ENCODE measurements at regions not wholly inside any gene's neighbourhood (a gene's known extent, or its start where the extent isn't known, plus 50 kb on each side); places are given as distances from the start of the nearest gene placed in this dataset.

DNA sequence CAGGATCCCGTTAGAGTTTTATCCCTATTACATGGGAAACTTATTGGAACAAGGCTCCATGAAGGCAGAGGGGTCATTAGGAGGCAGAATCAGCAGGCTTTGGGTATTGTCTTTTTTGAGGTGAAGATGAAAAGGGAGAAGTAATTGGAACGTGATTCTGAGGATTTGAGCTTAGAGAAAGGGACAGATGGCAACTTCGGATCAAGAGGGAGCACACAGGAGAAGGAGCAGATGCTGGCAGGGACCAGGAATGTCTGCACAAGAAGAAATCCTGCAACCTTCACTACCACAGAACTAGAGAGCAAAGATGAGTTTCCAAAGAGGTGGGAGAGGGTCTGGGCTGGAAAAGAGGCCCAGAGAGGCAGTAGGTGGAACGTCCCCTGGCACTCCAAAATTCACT is 202.8 kb downstream of the RRAGC start:
- no peaks in the 10 kb centered on the region for H4K20me1 ChIP-seq (ENCODE audit: insufficient read depth, low read length)
- no peaks in the 10 kb centered on the region for H3K36me3 ChIP-seq (ENCODE audit: insufficient read depth, low read length)
- no peak for DNase-seq (ENCODE audit: low spot score)
- no peak overlapping the region for H2AFZ ChIP-seq (ENCODE audit: low read length)
- BruUV-seq (replicated peaks): no TSS peak
- POLR2A ChIA-PET: interaction anchor here (0.7 kb wide), 1 partner anchor 95 kb away, joined by 3 read pairs; no protein-coding TSS in a partner anchor
- no peaks in the 10 kb centered on the region for H3K9me3 ChIP-seq (ENCODE audit: low read length)
- no peak overlapping the region for H3K27ac ChIP-seq (ENCODE audit: low read depth, low read length, poor library complexity, severe bottlenecking)
- H3K9me2 ChIP-seq (ENCODE audit: insufficient read depth, low read length): no peaks in the 10 kb centered on the region
- intact Hi-C loops (cut with micrococcal nuclease; ENCODE audit: unreplicated experiment): no loop called here
- H3K4me2 ChIP-seq (ENCODE audit: low read length): no peak overlapping the region
- no peaks in the 10 kb centered on the region for H3K4me1 ChIP-seq (ENCODE audit: insufficient read depth, low read length, poor library complexity, severe bottlenecking)
- CTCF ChIA-PET (ENCODE audit: unreplicated experiment): no interaction called here
- TF ChIP-seq EZH2phosphoT487 (IDR thresholded peaks at IDR 0.05; ENCODE audit: borderline replicate concordance, low read depth, low read length) (no peak), CTCF (conservative IDR thresholded peaks at IDR 0.05; ENCODE audit: low read length) (no peak)
- no peaks in the 10 kb centered on the region for H3K79me2 ChIP-seq (ENCODE audit: insufficient read depth, low read depth, low read length)
- no peak overlapping the region for H3K4me3 ChIP-seq (ENCODE audit: low read depth, low read length, poor library complexity, severe bottlenecking)

- Histone ChIP-seq H3K79me2 (ENCODE audit: insufficient read depth, low read depth, low read length) (no peaks in the 10 kb centered on the region), H3K4me3 (ENCODE audit: low read depth, low read length, poor library complexity, severe bottlenecking) (no peak overlapping the region), H3K4me2 (ENCODE audit: low read length) (no peak overlapping the region), H3K4me1 (ENCODE audit: insufficient read depth, low read length, poor library complexity, severe bottlenecking) (no peaks in the 10 kb centered on the region), H3K36me3 (ENCODE audit: insufficient read depth, low read length) (no peaks in the 10 kb centered on the region), H4K20me1 (ENCODE audit: insufficient read depth, low read length) (no peaks in the 10 kb centered on the region), H3K9me2 (ENCODE audit: insufficient read depth, low read length) (no peaks in the 10 kb centered on the region), H2AFZ (ENCODE audit: low read length) (no peak overlapping the region), H3K9me3 (ENCODE audit: low read length) (no peaks in the 10 kb centered on the region), H3K27ac (ENCODE audit: low read depth, low read length, poor library complexity, severe bottlenecking) (no peak overlapping the region)
- TF ChIP-seq CTCF (conservative IDR thresholded peaks at IDR 0.05; ENCODE audit: low read length) (no peak), EZH2phosphoT487 (IDR thresholded peaks at IDR 0.05; ENCODE audit: borderline replicate concordance, low read depth, low read length) (no peak)
- no TSS peak for BruUV-seq (replicated peaks)
- CTCF ChIA-PET (ENCODE audit: unreplicated experiment): no interaction called here
- intact Hi-C loops (cut with micrococcal nuclease; ENCODE audit: unreplicated experiment): no loop called here
- POLR2A ChIA-PET: no interaction called here
- DNase-seq (ENCODE audit: low spot score): no peak
Observed at GRCh38 chr1:38652217-38652616, 207.4 kb downstream of the RRAGC start.

- no peaks in the 10 kb centered on the region for H3K36me3 ChIP-seq (ENCODE audit: insufficient read depth, low read length)
- H3K9me2 ChIP-seq (ENCODE audit: insufficient read depth, low read length): no peaks in the 10 kb centered on the region
- TF ChIP-seq EZH2phosphoT487 (IDR thresholded peaks at IDR 0.05; ENCODE audit: borderline replicate concordance, low read depth, low read length): no peak
- TF ChIP-seq CTCF (conservative IDR thresholded peaks at IDR 0.05; ENCODE audit: low read length): no peak
- intact Hi-C loops (cut with micrococcal nuclease; ENCODE audit: unreplicated experiment): no loop called here
- H3K4me2 ChIP-seq (ENCODE audit: low read length): no peak overlapping the region
- no peaks in the 10 kb centered on the region for H3K79me2 ChIP-seq (ENCODE audit: insufficient read depth, low read depth, low read length)
- no peaks in the 10 kb centered on the region for H3K9me3 ChIP-seq (ENCODE audit: low read length)
- H3K4me1 ChIP-seq (ENCODE audit: insufficient read depth, low read length, poor library complexity, severe bottlenecking): no peaks in the 10 kb centered on the region
- no peak overlapping the region for H3K4me3 ChIP-seq (ENCODE audit: low read depth, low read length, poor library complexity, severe bottlenecking)
- no peak overlapping the region for H3K27ac ChIP-seq (ENCODE audit: low read depth, low read length, poor library complexity, severe bottlenecking)
- no peak for DNase-seq (ENCODE audit: low spot score)
- ChIA-PET CTCF (ENCODE audit: unreplicated experiment) (no interaction called here), POLR2A (no interaction called here)
- no peak overlapping the region for H2AFZ ChIP-seq (ENCODE audit: low read length)
- no peaks in the 10 kb centered on the region for H4K20me1 ChIP-seq (ENCODE audit: insufficient read depth, low read length)
- no TSS peak for BruUV-seq (replicated peaks)
Observed at GRCh38 chr1:38651669-38652068, 207.9 kb downstream of the RRAGC start.
